Pons (tissue), 1 donor: ENCODE measurements at regions not wholly inside any gene's neighbourhood (a gene's known extent, or its start where the extent isn't known, plus 50 kb on each side); places are given as distances from the start of the nearest gene placed in this dataset.
A peak's percentile ranks its signal among the peaks of the same experiment; 100 is the strongest.

Experiments
- DNase-seq: peaks from one replicate; pipeline ENCODE4 v3.0.0-alpha.2; 2016; ENCODE audit warnings: low spot score

GRCh38 chrX:155694649-155695048, 81.9 kb upstream of the TMLHE start:
- DNase-seq, result no peak

GRCh38 chrX:155682834-155683233, 70.1 kb upstream of the TMLHE start:
- no peak for DNase-seq

GRCh38 chrX:155679715-155680114, 67.0 kb upstream of the TMLHE start:
- DNase-seq, result no peak

- DNase-seq, result peak; percentile 5
Observed at GRCh38 chrX:155673338-155673737, 60.6 kb upstream of the TMLHE start.

- no peak for DNase-seq
Observed at GRCh38 chrX:155666741-155667140, 54.0 kb upstream of the TMLHE start.
